ENCODE measurements at regions not wholly inside any gene's neighbourhood (a gene's known extent, or its start where the extent isn't known, plus 50 kb on each side); places are given as distances from the start of the nearest gene placed in this dataset.

- TF ChIP-seq CTCF (conservative IDR thresholded peaks at IDR 0.05; ENCODE audit: low read depth in 2 of 2) (no peak), CREB1 (CRISPR knock-in tag; IDR thresholded peaks at IDR 0.05; ENCODE audit: low read depth) (no peak), EZH2phosphoT487 (IDR thresholded peaks at IDR 0.05; ENCODE audit: unreplicated experiment) (no peak), ETS1 (IDR thresholded peaks at IDR 0.05) (no peak), ZNF331 (CRISPR knock-in tag; IDR thresholded peaks at IDR 0.05; ENCODE audit: low read depth) (no peak), NANOG (IDR thresholded peaks at IDR 0.05; ENCODE audit: borderline replicate concordance) (no peak), JUNB (IDR thresholded peaks at IDR 0.05; ENCODE audit: unreplicated experiment) (no peak), REST (IDR thresholded peaks at IDR 0.05; ENCODE audit: unreplicated experiment) (no peak)
Measured at GRCh38 chr3:152909180-152909883, 74.4 kb downstream of the P2RY1 start (continued).

GRCh38 chr3:152910211-152910610 is 75.3 kb downstream of the P2RY1 start:
- H3K27me3 Mint-ChIP-seq (ENCODE audit: insufficient read depth, low read depth, poor library complexity) = no peaks in the 10 kb centered on the region
- no peaks in the 10 kb centered on the region for H4K20me1 ChIP-seq (replicated peaks; ENCODE audit: insufficient read depth)
- no peaks in the 10 kb centered on the region for H3K9me2 ChIP-seq (ENCODE audit: insufficient read depth)
- no peaks in the 10 kb centered on the region for H3K27me3 ChIP-seq (ENCODE audit: insufficient read depth)
- H3F3A ChIP-seq (replicated peaks; ENCODE audit: low read depth) = no peaks in the 10 kb centered on the region
- ATAC-seq = no peak; the same call in 2 of the 3 replicates
- no peaks in the 10 kb centered on the region for H3K4me1 Mint-ChIP-seq
- no peaks in the 10 kb centered on the region for H3K36me3 Mint-ChIP-seq (ENCODE audit: low read depth)
- TF ChIP-seq ZNF462 (CRISPR knock-in tag; IDR thresholded peaks at IDR 0.05) (no peak), CTCF (conservative IDR thresholded peaks at IDR 0.05; ENCODE audit: low read depth in 2 of 2) (peak; percentile 29 to 77)
- H3K36me3 ChIP-seq (ENCODE audit: insufficient read depth) = no peaks in the 10 kb centered on the region
- no peaks in the 10 kb centered on the region; the same call in 2 of the 3 replicates for H3K9me3 Mint-ChIP-seq
- H3K27ac ChIP-seq (ENCODE audit: low read depth) = no peak overlapping the region
- no peaks in the 10 kb centered on the region for H3K4me1 ChIP-seq (ENCODE audit: insufficient read depth)
- DNase-seq (ENCODE audit: low spot score) = peak; percentile 15
- 0 out of 2 replicates have a peak overlapping the region, but pooled peaks have one; percentile 1 for H2AFZ ChIP-seq
- H3K27ac Mint-ChIP-seq = no peak overlapping the region
- no peak overlapping the region for H3K4me2 ChIP-seq
- H3K4me3 ChIP-seq = no peak overlapping the region
- H3K79me2 ChIP-seq (replicated peaks; ENCODE audit: insufficient read depth) = no peaks in the 10 kb centered on the region
- no peak overlapping the region for H3K4me3 Mint-ChIP-seq

All from GM23338 (cell line).